ENCODE measurements at regions not wholly inside any gene's neighbourhood (a gene's known extent, or its start where the extent isn't known, plus 50 kb on each side); places are given as distances from the start of the nearest gene placed in this dataset.

DNA sequence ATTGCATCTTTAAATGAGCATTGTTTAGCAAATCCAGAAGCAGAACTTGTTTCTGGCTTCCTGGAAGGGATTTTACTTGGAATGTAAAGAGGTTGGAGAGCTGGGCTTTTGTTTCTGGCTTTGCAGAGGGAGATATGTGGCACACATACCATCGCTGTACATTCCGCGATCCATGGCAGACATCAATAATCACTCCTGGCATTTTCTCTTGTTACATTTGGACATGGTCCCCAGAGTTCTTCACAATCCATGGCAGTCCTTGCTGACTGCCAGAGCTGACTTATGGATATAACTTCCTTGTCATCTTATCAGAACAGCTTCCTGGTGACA, 445.6 kb upstream of the SPRED2 start:
- Histone ChIP-seq H3K4me1 (ENCODE audit: control insufficient read depth in 1 of 2, low read depth in 2 of 2) (peaks cover 10 to 22% of the 10 kb centered on the region in 2 donors), H3K9me3 (no peaks in the 10 kb centered on the region), H3K27ac (peak overlapping the region; percentile 7 to 69), H3K27me3 (replicated peaks; ENCODE audit: insufficient read depth) (no peaks in the 10 kb centered on the region), H3K36me3 (no peaks in the 10 kb centered on the region), H3K4me3 (peak overlapping the region; percentile 40)
- ATAC-seq (ENCODE audit: insufficient number of reproducible peaks, low FRiP score, low read depth) (no peak), DNase-seq (ENCODE audit: low spot score) (no peak)
- TF ChIP-seq, protein P1, sequence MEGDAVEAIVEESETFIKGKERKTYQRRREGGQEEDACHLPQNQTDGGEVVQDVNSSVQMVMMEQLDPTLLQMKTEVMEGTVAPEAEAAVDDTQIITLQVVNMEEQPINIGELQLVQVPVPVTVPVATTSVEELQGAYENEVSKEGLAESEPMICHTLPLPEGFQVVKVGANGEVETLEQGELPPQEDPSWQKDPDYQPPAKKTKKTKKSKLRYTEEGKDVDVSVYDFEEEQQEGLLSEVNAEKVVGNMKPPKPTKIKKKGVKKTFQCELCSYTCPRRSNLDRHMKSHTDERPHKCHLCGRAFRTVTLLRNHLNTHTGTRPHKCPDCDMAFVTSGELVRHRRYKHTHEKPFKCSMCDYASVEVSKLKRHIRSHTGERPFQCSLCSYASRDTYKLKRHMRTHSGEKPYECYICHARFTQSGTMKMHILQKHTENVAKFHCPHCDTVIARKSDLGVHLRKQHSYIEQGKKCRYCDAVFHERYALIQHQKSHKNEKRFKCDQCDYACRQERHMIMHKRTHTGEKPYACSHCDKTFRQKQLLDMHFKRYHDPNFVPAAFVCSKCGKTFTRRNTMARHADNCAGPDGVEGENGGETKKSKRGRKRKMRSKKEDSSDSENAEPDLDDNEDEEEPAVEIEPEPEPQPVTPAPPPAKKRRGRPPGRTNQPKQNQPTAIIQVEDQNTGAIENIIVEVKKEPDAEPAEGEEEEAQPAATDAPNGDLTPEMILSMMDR (IDR thresholded peaks at IDR 0.05), result no peak

DNA sequence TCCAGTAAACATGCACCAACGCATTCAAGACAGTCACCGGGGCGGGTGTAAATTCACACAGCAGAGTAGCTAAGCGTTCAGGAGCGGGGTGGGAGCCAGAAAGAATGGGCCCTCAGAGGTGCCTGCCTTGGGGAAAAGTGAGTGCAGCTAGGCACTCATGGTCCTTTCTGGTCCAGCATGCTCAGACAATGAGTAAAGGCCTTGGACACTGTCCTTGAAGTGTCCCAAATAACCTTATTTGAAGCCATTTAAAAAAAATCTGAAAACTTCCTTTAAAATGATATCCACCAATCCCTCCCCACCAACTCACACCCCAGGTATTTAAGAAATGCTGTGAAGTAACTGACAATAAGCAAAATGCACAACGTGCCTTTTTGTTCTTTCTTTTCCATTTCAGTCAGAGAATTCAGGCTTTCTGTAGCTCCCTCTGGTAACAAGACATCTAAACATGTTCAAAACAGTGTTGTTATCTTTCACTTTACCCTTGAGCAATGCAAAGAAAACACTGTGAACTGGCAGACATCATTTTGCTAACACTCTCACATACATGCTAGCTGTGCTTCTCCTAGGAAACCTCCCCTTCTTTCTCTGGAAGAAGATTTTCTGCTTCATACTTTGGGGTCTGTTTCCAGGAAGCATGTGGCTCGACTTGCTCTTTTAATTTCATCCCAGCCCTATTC, 445.1 kb upstream of the SPRED2 start:
- ATAC-seq (ENCODE audit: insufficient number of reproducible peaks, low FRiP score, low read depth) (peak; percentile 64), DNase-seq (ENCODE audit: low spot score) (no peak)
- H3K36me3 ChIP-seq, result no peaks in the 10 kb centered on the region
- TF ChIP-seq, protein P1 (IDR thresholded peaks at IDR 0.05), result no peak
- H3K27ac ChIP-seq, result peak overlapping the region; percentile 7 to 69
- no peaks in the 10 kb centered on the region for H3K9me3 ChIP-seq
- H3K27me3 ChIP-seq (replicated peaks; ENCODE audit: insufficient read depth), result no peaks in the 10 kb centered on the region
- peaks cover 10 to 22% of the 10 kb centered on the region in 2 donors for H3K4me1 ChIP-seq (ENCODE audit: control insufficient read depth in 1 of 2, low read depth in 2 of 2)
- H3K4me3 ChIP-seq, result peak overlapping the region; percentile 40

DNA sequence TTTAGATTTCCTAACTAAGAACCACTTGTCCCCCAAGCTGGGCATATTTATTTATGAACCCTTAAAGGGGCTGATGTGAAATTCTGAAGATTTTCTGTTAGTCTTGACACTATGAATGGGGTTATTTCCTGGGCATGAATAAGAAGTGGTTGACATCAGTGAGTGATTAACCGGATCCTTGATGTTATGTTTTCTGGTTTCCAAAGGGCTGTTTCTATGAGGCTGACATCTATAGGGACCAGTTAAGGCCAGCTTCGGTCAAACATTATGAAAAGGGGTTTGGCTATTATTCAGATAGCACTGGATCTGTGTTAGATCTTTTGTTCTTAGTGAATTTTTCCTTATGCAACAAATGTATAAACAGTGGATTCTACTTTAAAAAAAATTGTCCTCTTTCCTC, 443.7 kb upstream of the SPRED2 start:
- Histone ChIP-seq H3K4me3 (no peak overlapping the region), H3K27ac (peak overlapping the region in 1 of 2 donors; percentile 69), H3K27me3 (replicated peaks; ENCODE audit: insufficient read depth) (no peaks in the 10 kb centered on the region), H3K4me1 (ENCODE audit: control insufficient read depth in 1 of 2, low read depth in 2 of 2) (peaks cover 10 to 22% of the 10 kb centered on the region in 2 donors), H3K9me3 (no peaks in the 10 kb centered on the region), H3K36me3 (no peaks in the 10 kb centered on the region)
- DNase-seq (ENCODE audit: low spot score) (no peak), ATAC-seq (ENCODE audit: insufficient number of reproducible peaks, low FRiP score, low read depth) (no peak)
- TF ChIP-seq, protein P1 (IDR thresholded peaks at IDR 0.05), result no peak

DNA sequence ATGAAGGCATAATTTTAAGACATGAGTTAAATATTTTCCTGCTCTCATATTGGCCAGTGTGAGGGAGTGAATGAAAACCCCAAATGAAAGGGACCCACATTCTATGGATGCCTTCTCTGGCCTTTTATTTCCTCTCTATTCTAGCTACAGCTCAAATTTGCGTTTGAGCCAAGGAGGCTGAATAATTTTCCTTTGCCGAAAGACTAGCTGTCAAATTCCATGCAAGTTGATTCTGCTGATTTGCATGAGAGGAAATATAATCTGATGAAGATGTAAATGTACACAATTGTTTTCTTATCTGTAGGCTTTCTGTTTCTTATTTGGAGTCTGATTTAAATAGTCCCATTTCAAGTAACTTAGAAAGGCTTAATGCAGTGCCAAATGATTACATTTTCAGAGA, 438.4 kb upstream of the SPRED2 start:
- H3K27ac ChIP-seq, result no peak overlapping the region
- no peak for ATAC-seq (ENCODE audit: insufficient number of reproducible peaks, low FRiP score, low read depth)
- no peaks in the 10 kb centered on the region for H3K36me3 ChIP-seq
- H3K4me3 ChIP-seq, result no peak overlapping the region
- H3K9me3 ChIP-seq, result no peaks in the 10 kb centered on the region
- H3K4me1 ChIP-seq (ENCODE audit: control insufficient read depth in 1 of 2, low read depth in 2 of 2), result no peaks in the 10 kb centered on the region
- TF ChIP-seq, protein P1 (IDR thresholded peaks at IDR 0.05), result no peak
- no peak for DNase-seq (ENCODE audit: low spot score)
- no peaks in the 10 kb centered on the region for H3K27me3 ChIP-seq (replicated peaks; ENCODE audit: insufficient read depth)

DNA sequence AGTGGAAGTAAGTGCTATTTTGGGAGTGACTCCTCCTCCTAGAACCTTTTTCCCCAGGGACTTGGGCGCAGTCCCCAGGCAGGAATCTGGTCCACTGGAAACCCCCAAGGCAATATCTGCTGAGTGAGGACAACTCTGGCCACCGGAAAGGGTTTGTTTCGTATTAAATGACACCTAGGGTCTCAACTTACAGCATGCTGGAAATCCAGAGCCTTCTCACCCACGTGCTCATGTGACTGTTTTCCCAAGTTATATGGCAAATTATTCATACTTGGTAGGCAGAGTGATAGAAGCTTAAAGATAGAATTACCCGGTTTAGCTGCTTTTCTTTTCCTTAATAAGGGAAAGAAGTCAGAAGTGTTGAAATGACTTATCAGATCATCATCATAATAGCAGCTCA, 436.9 kb upstream of the SPRED2 start:
- ATAC-seq (ENCODE audit: insufficient number of reproducible peaks, low FRiP score, low read depth) (no peak), DNase-seq (ENCODE audit: low spot score) (no peak)
- no peak overlapping the region for H3K27ac ChIP-seq
- no peaks in the 10 kb centered on the region for H3K36me3 ChIP-seq
- no peaks in the 10 kb centered on the region for H3K27me3 ChIP-seq (replicated peaks; ENCODE audit: insufficient read depth)
- H3K9me3 ChIP-seq, result no peaks in the 10 kb centered on the region
- no peaks in the 10 kb centered on the region for H3K4me1 ChIP-seq (ENCODE audit: control insufficient read depth in 1 of 2, low read depth in 2 of 2)
- H3K4me3 ChIP-seq, result no peak overlapping the region
- TF ChIP-seq, protein P1 (IDR thresholded peaks at IDR 0.05), result no peak
